GM23338 (cell line): ENCODE measurements at regions not wholly inside any gene's neighbourhood (a gene's known extent, or its start where the extent isn't known, plus 50 kb on each side); places are given as distances from the start of the nearest gene placed in this dataset.

Experiments
- CTCF ChIP-seq, 2 experiments: fragments of 200-600 bp in 1 of 2; sonication (generic) in 1 of 2; conservative IDR thresholded peaks; 2 replicates each; pipeline versions ENCODE4 v1.5.1 to v1.6.1; 2016 to 2017; ENCODE audit warnings: antibody characterized with exemption in 2 of 2, low read depth in 2 of 2, mild to moderate bottlenecking in 2 of 2, moderate library complexity in 1 of 2
- EZH2 ChIP-seq: fragments of 200-600 bp; sonication (generic); IDR thresholded peaks from one replicate; pipeline ENCODE4 v1.8.0; 2017; ENCODE audit warnings: antibody characterized with exemption, mild to moderate bottlenecking, low read depth; ENCODE audit not compliant: unreplicated experiment
- POLR2AphosphoS5 ChIP-seq: IDR thresholded peaks from 2 replicates; pipeline ENCODE4 v1.6.1; 2016; ENCODE audit warnings: antibody characterized with exemption, low read depth
- REST ChIP-seq: IDR thresholded peaks from one replicate; pipeline ENCODE4 v1.6.1; 2018; ENCODE audit warnings: antibody characterized with exemption; ENCODE audit not compliant: unreplicated experiment
- ZNF462 ChIP-seq: fragments of 250-450 bp; sonication (Bioruptor Pico); IDR thresholded peaks from 2 replicates; pipeline ENCODE4 v1.5.0; 2020; ENCODE audit warnings: mild to moderate bottlenecking, moderate library complexity

- no peak for TF ChIP-seq CTCF (conservative IDR thresholded peaks at IDR 0.05; ENCODE audit: low read depth in 2 of 2)
- no peak for TF ChIP-seq ZNF462 (CRISPR knock-in tag)
- TF ChIP-seq REST = no peak
- TF ChIP-seq POLR2AphosphoS5 = no peak
- no peak for TF ChIP-seq EZH2
Measured at GRCh38 chr3:84277562-84278224, 681.1 kb upstream of the CADM2 start.
